ENCODE measurements at regions not wholly inside any gene's neighbourhood (a gene's known extent, or its start where the extent isn't known, plus 50 kb on each side); places are given as distances from the start of the nearest gene placed in this dataset.

DNA sequence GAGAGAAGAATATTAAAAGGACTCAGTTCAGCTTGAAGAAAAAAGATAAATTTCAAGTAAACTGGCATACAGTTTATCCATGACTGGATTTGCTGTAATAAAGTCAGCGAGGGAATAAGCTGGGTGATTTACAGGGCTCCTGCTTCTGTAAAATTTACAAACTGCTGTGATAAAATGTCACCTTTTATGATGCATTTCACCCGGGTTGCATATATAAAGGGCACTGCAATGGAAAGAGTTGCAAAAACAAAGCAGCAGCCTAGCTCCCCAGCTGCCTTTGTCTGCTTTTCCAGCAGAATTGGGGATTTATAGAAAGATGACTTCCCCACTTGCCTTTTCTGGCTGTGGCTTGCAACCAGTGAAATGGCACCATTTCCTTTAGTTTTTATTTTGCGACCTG is 132.5 kb upstream of the LHCGR start:
- DNase-seq (ENCODE audit: low spot score in 2 of 2), result no peak
- Histone ChIP-seq H3K4me1 (no peaks in the 10 kb centered on the region), H3K27me3 (no peaks in the 10 kb centered on the region), H3K27ac (no peak overlapping the region), H3K9me3 (no peaks in the 10 kb centered on the region), H3K36me3 (no peaks in the 10 kb centered on the region), H3K4me3 (no peak overlapping the region)
- TF ChIP-seq, protein P1, sequence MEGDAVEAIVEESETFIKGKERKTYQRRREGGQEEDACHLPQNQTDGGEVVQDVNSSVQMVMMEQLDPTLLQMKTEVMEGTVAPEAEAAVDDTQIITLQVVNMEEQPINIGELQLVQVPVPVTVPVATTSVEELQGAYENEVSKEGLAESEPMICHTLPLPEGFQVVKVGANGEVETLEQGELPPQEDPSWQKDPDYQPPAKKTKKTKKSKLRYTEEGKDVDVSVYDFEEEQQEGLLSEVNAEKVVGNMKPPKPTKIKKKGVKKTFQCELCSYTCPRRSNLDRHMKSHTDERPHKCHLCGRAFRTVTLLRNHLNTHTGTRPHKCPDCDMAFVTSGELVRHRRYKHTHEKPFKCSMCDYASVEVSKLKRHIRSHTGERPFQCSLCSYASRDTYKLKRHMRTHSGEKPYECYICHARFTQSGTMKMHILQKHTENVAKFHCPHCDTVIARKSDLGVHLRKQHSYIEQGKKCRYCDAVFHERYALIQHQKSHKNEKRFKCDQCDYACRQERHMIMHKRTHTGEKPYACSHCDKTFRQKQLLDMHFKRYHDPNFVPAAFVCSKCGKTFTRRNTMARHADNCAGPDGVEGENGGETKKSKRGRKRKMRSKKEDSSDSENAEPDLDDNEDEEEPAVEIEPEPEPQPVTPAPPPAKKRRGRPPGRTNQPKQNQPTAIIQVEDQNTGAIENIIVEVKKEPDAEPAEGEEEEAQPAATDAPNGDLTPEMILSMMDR (IDR thresholded peaks at IDR 0.05), result no peak
- TF ChIP-seq POLR2A (IDR thresholded peaks at IDR 0.05) (no peak), POLR2AphosphoS5 (IDR thresholded peaks at IDR 0.05) (no peak)
- intact Hi-C loops (cut with DNase I; ENCODE audit: low total_unique reads), result no loop called here

DNA sequence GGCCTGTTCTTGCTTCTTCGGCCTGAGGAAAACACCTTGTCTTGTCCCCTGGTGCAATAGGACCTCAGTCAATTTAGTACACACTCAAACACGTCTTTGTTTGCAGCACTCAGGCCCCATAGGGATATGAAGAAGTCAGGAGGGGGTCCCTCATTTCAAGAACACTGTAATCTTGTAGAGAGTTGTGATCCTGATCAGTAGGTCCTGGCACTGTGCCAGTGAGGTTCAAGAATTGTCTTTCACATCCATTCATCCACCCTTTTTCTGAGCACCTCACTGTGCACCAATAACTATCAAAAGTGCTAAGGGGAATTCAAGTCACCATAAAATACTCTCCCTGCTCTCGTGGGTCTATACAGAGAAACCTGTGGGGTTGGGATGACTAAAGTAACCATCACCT is 131.4 kb upstream of the LHCGR start:
- H3K27ac ChIP-seq, result no peak overlapping the region
- H3K27me3 ChIP-seq, result no peaks in the 10 kb centered on the region
- no peaks in the 10 kb centered on the region for H3K36me3 ChIP-seq
- DNase-seq (ENCODE audit: low spot score in 2 of 2), result no peak
- no peaks in the 10 kb centered on the region for H3K9me3 ChIP-seq
- intact Hi-C loops (cut with DNase I; ENCODE audit: low total_unique reads), result no loop called here
- no peaks in the 10 kb centered on the region for H3K4me1 ChIP-seq
- no peak overlapping the region for H3K4me3 ChIP-seq
- TF ChIP-seq, protein P1 (IDR thresholded peaks at IDR 0.05), result no peak
- TF ChIP-seq POLR2A (IDR thresholded peaks at IDR 0.05) (no peak), POLR2AphosphoS5 (IDR thresholded peaks at IDR 0.05) (no peak)

DNA sequence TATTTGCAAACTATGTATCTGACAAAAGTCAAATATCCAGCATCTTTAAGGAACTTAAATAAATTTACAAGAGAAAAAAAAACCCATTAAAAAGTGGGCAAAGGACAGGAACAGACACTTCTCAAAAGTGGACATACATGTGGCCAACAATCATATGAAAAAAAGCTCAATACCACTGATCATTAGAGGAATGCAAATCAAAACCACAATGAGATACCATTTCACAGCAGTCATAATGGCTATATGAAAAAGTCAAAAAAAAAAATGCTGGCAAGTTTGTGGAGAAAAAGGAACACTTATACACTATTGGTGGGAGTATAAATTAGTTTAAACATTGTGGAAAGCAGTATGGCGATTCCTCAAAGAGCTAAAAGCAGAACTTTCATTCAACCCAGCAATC is 130.3 kb upstream of the LHCGR start:
- Histone ChIP-seq H3K4me3 (no peak overlapping the region), H3K4me1 (no peaks in the 10 kb centered on the region), H3K9me3 (no peaks in the 10 kb centered on the region), H3K27ac (no peak overlapping the region), H3K36me3 (no peaks in the 10 kb centered on the region), H3K27me3 (no peaks in the 10 kb centered on the region)
- TF ChIP-seq POLR2A (IDR thresholded peaks at IDR 0.05) (no peak), POLR2AphosphoS5 (IDR thresholded peaks at IDR 0.05) (no peak)
- TF ChIP-seq, protein P1 (IDR thresholded peaks at IDR 0.05), result no peak
- intact Hi-C loops (cut with DNase I; ENCODE audit: low total_unique reads), result no loop called here
- DNase-seq (ENCODE audit: low spot score in 2 of 2), result no peak

DNA sequence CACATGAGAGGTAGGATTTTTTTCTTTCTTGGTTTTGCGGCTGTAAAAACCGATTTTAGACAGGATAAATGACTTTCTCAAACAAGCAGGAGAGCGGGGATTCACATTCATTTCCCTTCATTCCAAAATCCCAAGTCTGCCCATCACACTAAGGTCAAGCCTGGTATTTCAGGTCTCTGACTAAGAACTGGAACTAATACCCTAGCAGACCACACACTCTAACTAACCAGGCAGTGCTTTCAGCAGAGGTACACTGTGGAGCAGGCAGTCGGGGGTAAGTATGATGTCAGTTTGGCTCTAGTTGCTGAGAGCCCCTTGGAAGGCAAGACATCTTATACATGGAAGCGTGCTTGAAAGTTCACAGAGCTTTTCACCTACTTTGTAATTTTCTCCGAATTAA is 128.1 kb upstream of the LHCGR start:
- TF ChIP-seq POLR2AphosphoS5 (IDR thresholded peaks at IDR 0.05) (no peak), POLR2A (IDR thresholded peaks at IDR 0.05) (no peak)
- TF ChIP-seq, protein P1 (IDR thresholded peaks at IDR 0.05), result no peak
- Histone ChIP-seq H3K9me3 (no peaks in the 10 kb centered on the region), H3K36me3 (no peaks in the 10 kb centered on the region), H3K27me3 (no peaks in the 10 kb centered on the region), H3K4me1 (no peaks in the 10 kb centered on the region), H3K4me3 (no peak overlapping the region), H3K27ac (no peak overlapping the region)
- DNase-seq (ENCODE audit: low spot score in 2 of 2), result no peak
- intact Hi-C loops (cut with DNase I; ENCODE audit: low total_unique reads), result no loop called here

DNA sequence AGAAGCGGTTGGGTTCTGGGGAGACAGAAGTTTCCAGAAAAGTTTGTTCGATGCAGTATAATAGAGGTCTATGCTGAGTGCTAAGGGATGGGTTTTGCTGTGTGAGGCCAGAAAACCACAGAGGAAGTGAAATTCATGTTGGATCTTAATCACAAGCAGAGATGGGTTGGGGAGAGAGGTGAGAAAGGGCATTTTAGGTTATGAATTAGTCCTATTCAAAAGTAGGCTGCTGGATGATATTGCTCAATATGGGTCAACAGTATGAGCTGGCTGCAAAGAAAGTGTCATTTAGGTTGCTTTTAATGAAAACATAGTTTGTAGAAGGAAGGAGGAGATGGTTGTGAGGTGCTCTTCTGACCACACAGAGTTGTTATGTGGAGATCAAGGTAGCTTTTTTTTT is 118.8 kb upstream of the LHCGR start:
- no peak overlapping the region for H3K4me3 ChIP-seq
- no peak overlapping the region for H3K27ac ChIP-seq
- H3K27me3 ChIP-seq, result no peaks in the 10 kb centered on the region
- H3K9me3 ChIP-seq, result no peaks in the 10 kb centered on the region
- H3K4me1 ChIP-seq, result no peaks in the 10 kb centered on the region
- no peaks in the 10 kb centered on the region for H3K36me3 ChIP-seq
- intact Hi-C loops (cut with DNase I; ENCODE audit: low total_unique reads), result no loop called here
- no peak for DNase-seq (ENCODE audit: low spot score in 2 of 2)
- TF ChIP-seq, protein P1 (IDR thresholded peaks at IDR 0.05), result no peak
- TF ChIP-seq POLR2AphosphoS5 (IDR thresholded peaks at IDR 0.05) (no peak), POLR2A (IDR thresholded peaks at IDR 0.05) (no peak)
